Skin epidermis (tissue), 12 donors: ENCODE measurements at regions not wholly inside any gene's neighbourhood (a gene's known extent, or its start where the extent isn't known, plus 50 kb on each side); places are given as distances from the start of the nearest gene placed in this dataset.
A peak's percentile ranks its signal among the peaks of the same experiment; 100 is the strongest.

Source experiments
- H3K27ac ChIP-seq, 21 experiments: fragments of 200-600 bp; sonication (generic) in 11 of 21; one replicate each; pipeline ENCODE4 v1.5.0; 2020; ENCODE audit warnings: mild to moderate bottlenecking in 3 of 21, inconsistent platforms in 2 of 21, moderate library complexity in 2 of 21
- H3K4me3 ChIP-seq, 7 experiments: fragments of 200-600 bp; sonication (generic) in 2 of 7; one replicate each; pipeline ENCODE4 v1.5.0; 2020; ENCODE audit warnings: inconsistent platforms in 2 of 7, mild to moderate bottlenecking in 2 of 7, moderate library complexity in 1 of 7

GRCh38 chr1:58264462-58264861, 282.1 kb downstream of the OMA1 start:
- no peak overlapping the region for H3K4me3 ChIP-seq
- no peak overlapping the region for H3K27ac ChIP-seq

GRCh38 chr1:58262702-58263101, 283.8 kb downstream of the OMA1 start:
- H3K27ac ChIP-seq, result no peak overlapping the region
- no peak overlapping the region for H3K4me3 ChIP-seq

GRCh38 chr1:58258082-58258481, 288.4 kb downstream of the OMA1 start:
- Histone ChIP-seq H3K27ac (no peak overlapping the region), H3K4me3 (no peak overlapping the region)

- H3K4me3 ChIP-seq, result no peak overlapping the region
- no peak overlapping the region for H3K27ac ChIP-seq
These were observed 289.5 kb downstream of the OMA1 start for GRCh38 chr1:58257003-58257402.

GRCh38 chr1:58256546-58256945, 290.0 kb downstream of the OMA1 start:
- no peak overlapping the region for H3K27ac ChIP-seq
- no peak overlapping the region for H3K4me3 ChIP-seq

- H3K4me3 ChIP-seq, result no peak overlapping the region
- H3K27ac ChIP-seq, result no peak overlapping the region
These were observed 290.5 kb downstream of the OMA1 start for GRCh38 chr1:58256041-58256440.

- Histone ChIP-seq H3K27ac (no peak overlapping the region), H3K4me3 (no peak overlapping the region)
These were observed 291.3 kb downstream of the OMA1 start for GRCh38 chr1:58255192-58255591.

- Histone ChIP-seq H3K27ac (no peak overlapping the region), H3K4me3 (no peak overlapping the region)
These were observed 295.0 kb downstream of the OMA1 start for GRCh38 chr1:58251430-58252073.

GRCh38 chr1:58250587-58250948, 296.0 kb downstream of the OMA1 start:
- H3K4me3 ChIP-seq, result no peak overlapping the region
- H3K27ac ChIP-seq, result no peak overlapping the region

GRCh38 chr1:58249737-58250586, 296.6 kb downstream of the OMA1 start:
- peak overlapping the region in 2 of 7 experiments; percentile 14 to 19 for H3K4me3 ChIP-seq
- H3K27ac ChIP-seq, result no peak overlapping the region

GRCh38 chr1:58249388-58249736, 297.2 kb downstream of the OMA1 start:
- Histone ChIP-seq H3K27ac (no peak overlapping the region), H3K4me3 (peak overlapping the region in 1 of 7 experiments; percentile 19)

GRCh38 chr1:58248791-58249190, 297.7 kb downstream of the OMA1 start:
- H3K27ac ChIP-seq, result no peak overlapping the region
- H3K4me3 ChIP-seq, result no peak overlapping the region

- Histone ChIP-seq H3K27ac (no peak overlapping the region), H3K4me3 (no peak overlapping the region)
These were observed 298.5 kb downstream of the OMA1 start for GRCh38 chr1:58248072-58248471.

- no peak overlapping the region for H3K4me3 ChIP-seq
- no peak overlapping the region for H3K27ac ChIP-seq
These were observed 300.0 kb downstream of the OMA1 start for GRCh38 chr1:58246549-58246948.

- Histone ChIP-seq H3K4me3 (no peak overlapping the region), H3K27ac (no peak overlapping the region)
These were observed 301.7 kb downstream of the OMA1 start for GRCh38 chr1:58244872-58245271.

- Histone ChIP-seq H3K27ac (no peak overlapping the region), H3K4me3 (no peak overlapping the region)
These were observed 307.7 kb downstream of the OMA1 start for GRCh38 chr1:58238846-58239245.

- no peak overlapping the region for H3K27ac ChIP-seq
- H3K4me3 ChIP-seq, result no peak overlapping the region
These were observed 312.8 kb downstream of the OMA1 start for GRCh38 chr1:58233729-58234128.

GRCh38 chr1:58231204-58231603, 315.3 kb downstream of the OMA1 start:
- no peak overlapping the region for H3K27ac ChIP-seq
- H3K4me3 ChIP-seq, result no peak overlapping the region

- no peak overlapping the region for H3K27ac ChIP-seq
- no peak overlapping the region for H3K4me3 ChIP-seq
These were observed 318.9 kb downstream of the OMA1 start for GRCh38 chr1:58227604-58228003.

GRCh38 chr1:58223522-58223921, 323.0 kb downstream of the OMA1 start:
- no peak overlapping the region for H3K4me3 ChIP-seq

GRCh38 chr1:58220836-58221472, 325.6 kb downstream of the OMA1 start:
- Histone ChIP-seq H3K27ac (no peak overlapping the region), H3K4me3 (no peak overlapping the region)

More at GRCh38 chr1:58223522-58223921, 323.0 kb downstream of the OMA1 start:
- H3K27ac ChIP-seq, result no peak overlapping the region
